HEK293 (cell line): ENCODE measurements at regions not wholly inside any gene's neighbourhood (a gene's known extent, or its start where the extent isn't known, plus 50 kb on each side); places are given as distances from the start of the nearest gene placed in this dataset.

ENCODE experiments used
- CTCF ChIA-PET: fragments of 350-600 bp; formaldehyde crosslinking; extraction: SDS; loops from one replicate; lab custom pipeline; 2021; ENCODE audit warnings: antibody characterized with exemption; lab: Yijun Ruan, JAX
- POLR2A ChIA-PET: fragments of 300-600 bp; formaldehyde crosslinking; extraction: SDS; loops from one replicate; lab custom pipeline; 2020; ENCODE audit warnings: antibody characterized with exemption, inconsistent platforms; lab: Yijun Ruan, JAX
- H3K27ac ChIP-seq: fragments of 200-500 bp; sonication (Bioruptor generic); 2 replicates; pipeline ENCODE4 v1.5.1; 2014; ENCODE audit warnings: low read depth, low read length, control low read depth, inconsistent platforms; ENCODE audit errors: extremely low read depth
- H3K36me3 ChIP-seq, 2 experiments: fragments of 200-500 bp in 1 of 2; sonication (Bioruptor generic) in 1 of 2; 1 replicate in 1 of 2; 2 replicates in 1 of 2; pipeline ENCODE4 v1.5.1; 2014 to 2017; ENCODE audit warnings: inconsistent platforms in 2 of 2, low read length in 2 of 2; ENCODE audit not compliant: control insufficient read depth in 2 of 2, insufficient read depth in 1 of 2
- H3K4me1 ChIP-seq: fragments of 200-500 bp; sonication (Bioruptor generic); 2 replicates; pipeline ENCODE4 v1.5.1; 2014; ENCODE audit warnings: mild to moderate bottlenecking, low read length, inconsistent platforms; ENCODE audit not compliant: control insufficient read depth, insufficient read depth
- H3K4me3 ChIP-seq: 2 replicates; pipeline ENCODE4 v1.5.1; 2011; ENCODE audit warnings: low read depth, mild to moderate bottlenecking, control low read depth, low read length, moderate library complexity
- H3K9me3 ChIP-seq: fragments of 200-500 bp; sonication (Bioruptor generic); 2 replicates; pipeline ENCODE4 v1.5.1; 2014; ENCODE audit warnings: low read depth, low read length, inconsistent platforms; ENCODE audit not compliant: control insufficient read depth, insufficient read depth
- IKZF3 ChIP-seq: fragments of 450-650 bp; IDR thresholded peaks from 2 replicates; pipeline ENCODE4 v1.5.0; 2018; ENCODE audit warnings: missing biosample characterization, mild to moderate bottlenecking, missing genetic modification characterization, moderate library complexity
- OVOL3 ChIP-seq: fragments of 450-650 bp; formaldehyde crosslinking; IDR thresholded peaks from 2 replicates; pipeline ENCODE4 v1.5.1; 2016; ENCODE audit warnings: missing biosample characterization, missing genetic modification characterization
- SETDB1 ChIP-seq: IDR thresholded peaks from one replicate; pipeline ENCODE4 v1.6.1; 2017; ENCODE audit warnings: mild to moderate bottlenecking, low read length, moderate library complexity, mixed read lengths; ENCODE audit not compliant: insufficient read length
- ZBTB20 ChIP-seq: fragments of 450-650 bp; formaldehyde crosslinking; IDR thresholded peaks from 2 replicates; pipeline ENCODE4 v1.5.1; 2016; ENCODE audit warnings: missing biosample characterization, missing genetic modification characterization
- ZBTB48 ChIP-seq: fragments of 450-650 bp; formaldehyde crosslinking; IDR thresholded peaks from 2 replicates; pipeline ENCODE4 v1.5.1; 2016; ENCODE audit warnings: missing biosample characterization, missing genetic modification characterization
- ZNF114 ChIP-seq: fragments of 450-650 bp; formaldehyde crosslinking; IDR thresholded peaks from 2 replicates; pipeline ENCODE4 v1.5.0; 2017; ENCODE audit warnings: missing biosample characterization, missing genetic modification characterization
- ZNF121 ChIP-seq: fragments of 450-650 bp; formaldehyde crosslinking; IDR thresholded peaks from 2 replicates; pipeline ENCODE4 v1.5.1; 2016; ENCODE audit warnings: missing biosample characterization, missing genetic modification characterization
- ZNF140 ChIP-seq: fragments of 450-650 bp; formaldehyde crosslinking; IDR thresholded peaks from 2 replicates; pipeline ENCODE4 v1.5.1; 2016; ENCODE audit warnings: missing biosample characterization, missing genetic modification characterization
- ZNF175 ChIP-seq: fragments of 450-650 bp; formaldehyde crosslinking; IDR thresholded peaks from 2 replicates; pipeline ENCODE4 v1.5.1; 2016; ENCODE audit warnings: missing biosample characterization, missing genetic modification characterization
- ZNF184 ChIP-seq: fragments of 450-650 bp; IDR thresholded peaks from 2 replicates; pipeline ENCODE4 v1.5.1; 2018; ENCODE audit warnings: missing biosample characterization, mild to moderate bottlenecking, missing genetic modification characterization
- ZNF311 ChIP-seq: fragments of 450-650 bp; formaldehyde crosslinking; IDR thresholded peaks from 2 replicates; pipeline ENCODE4 v1.5.1; 2017; ENCODE audit warnings: missing biosample characterization, missing genetic modification characterization, borderline replicate concordance
- ZNF529 ChIP-seq: fragments of 450-650 bp; formaldehyde crosslinking; IDR thresholded peaks from 2 replicates; pipeline ENCODE4 v1.5.1; 2017; ENCODE audit warnings: missing genetic modification characterization, missing biosample characterization; ENCODE audit not compliant: insufficient replicate concordance
- ZNF548 ChIP-seq: fragments of 450-650 bp; formaldehyde crosslinking; IDR thresholded peaks from 2 replicates; pipeline ENCODE4 v1.5.1; 2016; ENCODE audit warnings: missing biosample characterization, missing genetic modification characterization
- ZNF585B ChIP-seq: fragments of 450-650 bp; formaldehyde crosslinking; IDR thresholded peaks from 2 replicates; pipeline ENCODE4 v1.5.1; 2016; ENCODE audit warnings: missing biosample characterization, missing genetic modification characterization
- ZNF610 ChIP-seq: fragments of 450-650 bp; formaldehyde crosslinking; IDR thresholded peaks from 2 replicates; pipeline ENCODE4 v1.5.1; 2016; ENCODE audit warnings: missing biosample characterization, missing genetic modification characterization, borderline replicate concordance
- ZNF664 ChIP-seq: fragments of 450-650 bp; formaldehyde crosslinking; IDR thresholded peaks from 2 replicates; pipeline ENCODE4 v1.5.1; 2016; ENCODE audit warnings: missing biosample characterization, missing genetic modification characterization
- ZNF776 ChIP-seq: fragments of 450-650 bp; formaldehyde crosslinking; IDR thresholded peaks from 2 replicates; pipeline ENCODE4 v1.5.0; 2017; ENCODE audit warnings: missing biosample characterization, missing genetic modification characterization, borderline replicate concordance
- ZNF777 ChIP-seq: fragments of 450-650 bp; formaldehyde crosslinking; IDR thresholded peaks from 2 replicates; pipeline ENCODE4 v1.5.1; 2017; ENCODE audit warnings: missing biosample characterization, missing genetic modification characterization, borderline replicate concordance
- TF ChIP-seq, protein P1 (sequence below): fragments of 450-650 bp; formaldehyde crosslinking; IDR thresholded peaks from 2 replicates; pipeline ENCODE4 v1.5.1; 2016; ENCODE audit warnings: missing biosample characterization, missing genetic modification characterization
- TF ChIP-seq, protein P2 (sequence below): fragments of 450-650 bp; IDR thresholded peaks from 2 replicates; pipeline ENCODE4 v1.5.1; 2018; ENCODE audit warnings: missing biosample characterization, mild to moderate bottlenecking, missing genetic modification characterization
- TF ChIP-seq, protein P3 (sequence below): IDR thresholded peaks from 2 replicates; pipeline ENCODE4 v1.6.1; 2011; ENCODE audit warnings: mild to moderate bottlenecking, low read depth, low read length, borderline replicate concordance

GRCh38 chr7:145265180-145265579 lies 429.3 kb upstream of the TPK1 start:
- Histone ChIP-seq H3K9me3 (no peaks in the 10 kb centered on the region), H3K4me3 (no peak overlapping the region), H3K36me3 (no peaks in the 10 kb centered on the region), H3K4me1 (no peaks in the 10 kb centered on the region), H3K27ac (no peak overlapping the region)
- POLR2A ChIA-PET, result no interaction called here
- TF ChIP-seq ZNF585B (tag by site-specific recombination), result no peak
- no peak for TF ChIP-seq IKZF3
- CTCF ChIA-PET, result no interaction called here

DNA sequence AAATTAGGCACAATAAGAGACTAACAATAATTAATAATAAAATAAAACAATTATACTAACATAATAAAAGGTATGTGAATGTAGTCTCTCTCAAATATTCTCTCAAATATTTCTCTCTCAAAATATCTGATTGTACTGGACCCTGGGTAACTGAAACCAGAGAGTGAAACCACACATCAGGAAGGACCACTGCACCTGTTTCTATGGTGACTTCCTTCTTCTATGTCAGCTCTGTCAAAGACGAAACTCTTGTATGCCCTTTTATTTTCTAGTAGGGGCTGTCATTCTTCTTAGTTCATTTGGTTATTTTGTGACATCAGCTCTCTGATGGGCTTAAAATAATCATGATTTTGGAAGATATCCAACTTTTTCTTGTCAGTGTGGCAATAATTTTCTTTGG lies 428.0 kb upstream of the TPK1 start:
- H3K27ac ChIP-seq, result no peak overlapping the region
- H3K36me3 ChIP-seq, result no peaks in the 10 kb centered on the region
- TF ChIP-seq ZNF776 (tag by site-specific recombination), result no peak
- TF ChIP-seq ZNF175, result no peak
- no peak for TF ChIP-seq ZNF140
- TF ChIP-seq ZNF311 (tag by site-specific recombination), result no peak
- TF ChIP-seq ZNF184 (tag by site-specific recombination), result no peak
- TF ChIP-seq ZNF548 (tag by site-specific recombination), result no peak
- TF ChIP-seq ZNF585B (tag by site-specific recombination), result no peak
- TF ChIP-seq, protein P1, sequence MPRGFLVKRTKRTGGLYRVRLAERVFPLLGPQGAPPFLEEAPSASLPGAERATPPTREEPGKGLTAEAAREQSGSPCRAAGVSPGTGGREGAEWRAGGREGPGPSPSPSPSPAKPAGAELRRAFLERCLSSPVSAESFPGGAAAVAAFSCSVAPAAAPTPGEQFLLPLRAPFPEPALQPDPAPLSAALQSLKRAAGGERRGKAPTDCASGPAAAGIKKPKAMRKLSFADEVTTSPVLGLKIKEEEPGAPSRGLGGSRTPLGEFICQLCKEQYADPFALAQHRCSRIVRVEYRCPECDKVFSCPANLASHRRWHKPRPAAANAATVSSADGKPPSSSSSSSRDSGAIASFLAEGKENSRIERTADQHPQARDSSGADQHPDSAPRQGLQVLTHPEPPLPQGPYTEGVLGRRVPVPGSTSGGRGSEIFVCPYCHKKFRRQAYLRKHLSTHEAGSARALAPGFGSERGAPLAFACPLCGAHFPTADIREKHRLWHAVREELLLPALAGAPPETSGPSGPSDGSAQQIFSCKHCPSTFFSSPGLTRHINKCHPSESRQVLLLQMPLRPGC (tag by site-specific recombination), result no peak
- CTCF ChIA-PET, result no interaction called here
- no peak overlapping the region for H3K4me3 ChIP-seq
- POLR2A ChIA-PET, result no interaction called here
- H3K4me1 ChIP-seq, result no peaks in the 10 kb centered on the region
- no peaks in the 10 kb centered on the region for H3K9me3 ChIP-seq

- Histone ChIP-seq H3K4me1 (no peaks in the 10 kb centered on the region), H3K36me3 (no peaks in the 10 kb centered on the region), H3K27ac (no peak overlapping the region), H3K9me3 (no peaks in the 10 kb centered on the region), H3K4me3 (no peak overlapping the region)
- CTCF ChIA-PET, result no interaction called here
- POLR2A ChIA-PET, result no interaction called here
- TF ChIP-seq ZNF114, result no peak
- TF ChIP-seq, protein P2, sequence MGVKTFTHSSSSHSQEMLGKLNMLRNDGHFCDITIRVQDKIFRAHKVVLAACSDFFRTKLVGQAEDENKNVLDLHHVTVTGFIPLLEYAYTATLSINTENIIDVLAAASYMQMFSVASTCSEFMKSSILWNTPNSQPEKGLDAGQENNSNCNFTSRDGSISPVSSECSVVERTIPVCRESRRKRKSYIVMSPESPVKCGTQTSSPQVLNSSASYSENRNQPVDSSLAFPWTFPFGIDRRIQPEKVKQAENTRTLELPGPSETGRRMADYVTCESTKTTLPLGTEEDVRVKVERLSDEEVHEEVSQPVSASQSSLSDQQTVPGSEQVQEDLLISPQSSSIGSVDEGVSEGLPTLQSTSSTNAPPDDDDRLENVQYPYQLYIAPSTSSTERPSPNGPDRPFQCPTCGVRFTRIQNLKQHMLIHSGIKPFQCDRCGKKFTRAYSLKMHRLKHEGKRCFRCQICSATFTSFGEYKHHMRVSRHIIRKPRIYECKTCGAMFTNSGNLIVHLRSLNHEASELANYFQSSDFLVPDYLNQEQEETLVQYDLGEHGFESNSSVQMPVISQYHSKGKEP (tag by site-specific recombination), result no peak
- no peak for TF ChIP-seq ZBTB20 (tag by site-specific recombination)
- TF ChIP-seq OVOL3 (tag by site-specific recombination), result no peak
- TF ChIP-seq ZNF664, result no peak
Observed at GRCh38 chr7:145252031-145252430, 416.2 kb upstream of the TPK1 start.

- POLR2A ChIA-PET, result no interaction called here
- TF ChIP-seq ZNF175, result no peak
- TF ChIP-seq ZNF610 (tag by site-specific recombination), result no peak
- TF ChIP-seq ZNF777 (tag by site-specific recombination), result no peak
- TF ChIP-seq, protein P3, sequence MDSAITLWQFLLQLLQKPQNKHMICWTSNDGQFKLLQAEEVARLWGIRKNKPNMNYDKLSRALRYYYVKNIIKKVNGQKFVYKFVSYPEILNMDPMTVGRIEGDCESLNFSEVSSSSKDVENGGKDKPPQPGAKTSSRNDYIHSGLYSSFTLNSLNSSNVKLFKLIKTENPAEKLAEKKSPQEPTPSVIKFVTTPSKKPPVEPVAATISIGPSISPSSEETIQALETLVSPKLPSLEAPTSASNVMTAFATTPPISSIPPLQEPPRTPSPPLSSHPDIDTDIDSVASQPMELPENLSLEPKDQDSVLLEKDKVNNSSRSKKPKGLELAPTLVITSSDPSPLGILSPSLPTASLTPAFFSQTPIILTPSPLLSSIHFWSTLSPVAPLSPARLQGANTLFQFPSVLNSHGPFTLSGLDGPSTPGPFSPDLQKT, result no peak
- TF ChIP-seq ZBTB48, result no peak
- no peak for TF ChIP-seq SETDB1
- TF ChIP-seq ZNF529 (tag by site-specific recombination), result no peak
- TF ChIP-seq ZNF121 (tag by site-specific recombination), result no peak
- Histone ChIP-seq H3K4me1 (no peaks in the 10 kb centered on the region), H3K27ac (no peak overlapping the region), H3K9me3 (no peaks in the 10 kb centered on the region), H3K36me3 (no peaks in the 10 kb centered on the region), H3K4me3 (no peak overlapping the region)
- CTCF ChIA-PET, result no interaction called here
Observed at GRCh38 chr7:145224775-145225174, 388.9 kb upstream of the TPK1 start.
